ENCODE measurements at regions not wholly inside any gene's neighbourhood (a gene's known extent, or its start where the extent isn't known, plus 50 kb on each side); places are given as distances from the start of the nearest gene placed in this dataset.
"Not testable (repeated sequence)": the region's sequence is repeated elsewhere in the genome, so short reads cannot be mapped to it uniquely, and the experiment has no call there.

- DNase-seq (ENCODE audit: extremely low read depth, low read depth) = no peak
Observed at GRCh38 chr20:55439070-55439469, 566.2 kb downstream of the CBLN4 start.

- no peak for DNase-seq (ENCODE audit: extremely low read depth, low read depth)
Observed at GRCh38 chr20:55437798-55438415, 567.4 kb downstream of the CBLN4 start.

- DNase-seq (ENCODE audit: extremely low read depth, low read depth) = no peak
Observed at GRCh38 chr20:55424968-55425367, 580.4 kb downstream of the CBLN4 start.

GRCh38 chr20:55424476-55424875, 580.8 kb downstream of the CBLN4 start:
- DNase-seq (ENCODE audit: extremely low read depth, low read depth) = no peak

- no peak for DNase-seq (ENCODE audit: extremely low read depth, low read depth)
Observed at GRCh38 chr20:55417836-55418235, 587.5 kb downstream of the CBLN4 start.

GRCh38 chr20:55415567-55416142, 589.7 kb downstream of the CBLN4 start:
- peak; percentile 1 for DNase-seq (ENCODE audit: extremely low read depth, low read depth)

GRCh38 chr20:55412508-55412907, 592.8 kb downstream of the CBLN4 start:
- not testable (repeated sequence) for DNase-seq (ENCODE audit: extremely low read depth, low read depth)

- no peak for DNase-seq (ENCODE audit: extremely low read depth, low read depth)
Observed at GRCh38 chr20:55406891-55407290, 598.4 kb downstream of the CBLN4 start.

- no peak for DNase-seq (ENCODE audit: extremely low read depth, low read depth)
Observed at GRCh38 chr20:55394592-55394991, 610.7 kb downstream of the CBLN4 start.

- no peak for DNase-seq (ENCODE audit: extremely low read depth, low read depth)
Observed at GRCh38 chr20:55390791-55391190, 614.5 kb downstream of the CBLN4 start.

GRCh38 chr20:55386686-55387085, 618.6 kb downstream of the CBLN4 start:
- no peak for DNase-seq (ENCODE audit: extremely low read depth, low read depth)

- DNase-seq (ENCODE audit: extremely low read depth, low read depth) = no peak
Observed at GRCh38 chr20:55375920-55376319, 629.4 kb downstream of the CBLN4 start.

GRCh38 chr20:55365745-55366144, 639.6 kb downstream of the CBLN4 start:
- no peak for DNase-seq (ENCODE audit: extremely low read depth, low read depth)

GRCh38 chr20:55360895-55361294, 644.4 kb downstream of the CBLN4 start:
- DNase-seq (ENCODE audit: extremely low read depth, low read depth) = no peak

- DNase-seq (ENCODE audit: extremely low read depth, low read depth) = no peak
Observed at GRCh38 chr20:55354720-55355119, 650.6 kb downstream of the CBLN4 start.

- DNase-seq (ENCODE audit: extremely low read depth, low read depth) = no peak
Observed at GRCh38 chr20:55353206-55353605, 652.1 kb downstream of the CBLN4 start.

GRCh38 chr20:55348223-55348622, 657.1 kb downstream of the CBLN4 start:
- no peak for DNase-seq (ENCODE audit: extremely low read depth, low read depth)

GRCh38 chr20:55342822-55343221, 662.5 kb downstream of the CBLN4 start:
- no peak for DNase-seq (ENCODE audit: extremely low read depth, low read depth)

- DNase-seq (ENCODE audit: extremely low read depth, low read depth) = no peak
Observed at GRCh38 chr20:55333798-55334197, 671.5 kb downstream of the CBLN4 start.

- no peak for DNase-seq (ENCODE audit: extremely low read depth, low read depth)
Observed at GRCh38 chr20:55329108-55329507, 676.2 kb downstream of the CBLN4 start.

GRCh38 chr20:55322745-55323144, 682.6 kb downstream of the CBLN4 start:
- no peak for DNase-seq (ENCODE audit: extremely low read depth, low read depth)

GRCh38 chr20:55316753-55317152, 688.6 kb downstream of the CBLN4 start:
- no peak for DNase-seq (ENCODE audit: extremely low read depth, low read depth)

GRCh38 chr20:55310844-55311243, 694.5 kb downstream of the CBLN4 start:
- DNase-seq (ENCODE audit: extremely low read depth, low read depth) = not testable (repeated sequence)
